ENCODE measurements at regions not wholly inside any gene's neighbourhood (a gene's known extent, or its start where the extent isn't known, plus 50 kb on each side); places are given as distances from the start of the nearest gene placed in this dataset.
A peak's percentile ranks its signal among the peaks of the same experiment; 100 is the strongest.

DNA sequence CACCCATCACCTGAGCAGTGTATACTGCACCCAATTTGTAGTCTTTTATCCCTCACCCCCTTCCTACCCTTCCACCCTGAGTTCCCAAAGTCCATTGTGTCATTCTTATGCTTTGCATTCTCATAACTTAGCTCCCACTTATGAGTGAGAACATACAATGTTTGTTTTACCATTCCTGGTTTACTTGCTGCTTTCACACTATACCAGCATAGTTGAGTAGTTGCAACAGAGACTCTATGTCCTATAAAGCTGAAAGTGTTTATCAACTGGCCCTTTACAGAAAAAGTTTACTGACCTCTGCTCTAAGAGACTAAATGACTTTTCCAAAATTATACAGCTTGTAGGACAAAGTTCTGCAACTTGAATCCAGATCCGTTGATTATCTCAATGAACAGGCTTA, 61.1 kb upstream of the BLTP1 start:
- no peak for ATAC-seq
- Histone ChIP-seq H3K4me3 (no peak overlapping the region), H3K9me3 (no peaks in the 10 kb centered on the region), H3K27ac (no peak overlapping the region), H3K4me1 (peaks cover 0 to 8% (median 0%) of the 10 kb centered on the region in 12 donors), H3K27me3 (peaks cover 0 to 3% (median 0%) of the 10 kb centered on the region in 9 donors), H3K36me3 (no peaks in the 10 kb centered on the region)
- intact Hi-C loops (cut with DNase I), result no loop called here
- 80 to 96% (median 88%) methylated on average over 1 of the region's 1 CpG for WGBS, 4 donors
- no peak for DNase-seq
- TF ChIP-seq, protein P1, sequence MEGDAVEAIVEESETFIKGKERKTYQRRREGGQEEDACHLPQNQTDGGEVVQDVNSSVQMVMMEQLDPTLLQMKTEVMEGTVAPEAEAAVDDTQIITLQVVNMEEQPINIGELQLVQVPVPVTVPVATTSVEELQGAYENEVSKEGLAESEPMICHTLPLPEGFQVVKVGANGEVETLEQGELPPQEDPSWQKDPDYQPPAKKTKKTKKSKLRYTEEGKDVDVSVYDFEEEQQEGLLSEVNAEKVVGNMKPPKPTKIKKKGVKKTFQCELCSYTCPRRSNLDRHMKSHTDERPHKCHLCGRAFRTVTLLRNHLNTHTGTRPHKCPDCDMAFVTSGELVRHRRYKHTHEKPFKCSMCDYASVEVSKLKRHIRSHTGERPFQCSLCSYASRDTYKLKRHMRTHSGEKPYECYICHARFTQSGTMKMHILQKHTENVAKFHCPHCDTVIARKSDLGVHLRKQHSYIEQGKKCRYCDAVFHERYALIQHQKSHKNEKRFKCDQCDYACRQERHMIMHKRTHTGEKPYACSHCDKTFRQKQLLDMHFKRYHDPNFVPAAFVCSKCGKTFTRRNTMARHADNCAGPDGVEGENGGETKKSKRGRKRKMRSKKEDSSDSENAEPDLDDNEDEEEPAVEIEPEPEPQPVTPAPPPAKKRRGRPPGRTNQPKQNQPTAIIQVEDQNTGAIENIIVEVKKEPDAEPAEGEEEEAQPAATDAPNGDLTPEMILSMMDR (IDR thresholded peaks at IDR 0.05), result no peak
- no peak for TF ChIP-seq POLR2A (IDR thresholded peaks at IDR 0.05)

DNA sequence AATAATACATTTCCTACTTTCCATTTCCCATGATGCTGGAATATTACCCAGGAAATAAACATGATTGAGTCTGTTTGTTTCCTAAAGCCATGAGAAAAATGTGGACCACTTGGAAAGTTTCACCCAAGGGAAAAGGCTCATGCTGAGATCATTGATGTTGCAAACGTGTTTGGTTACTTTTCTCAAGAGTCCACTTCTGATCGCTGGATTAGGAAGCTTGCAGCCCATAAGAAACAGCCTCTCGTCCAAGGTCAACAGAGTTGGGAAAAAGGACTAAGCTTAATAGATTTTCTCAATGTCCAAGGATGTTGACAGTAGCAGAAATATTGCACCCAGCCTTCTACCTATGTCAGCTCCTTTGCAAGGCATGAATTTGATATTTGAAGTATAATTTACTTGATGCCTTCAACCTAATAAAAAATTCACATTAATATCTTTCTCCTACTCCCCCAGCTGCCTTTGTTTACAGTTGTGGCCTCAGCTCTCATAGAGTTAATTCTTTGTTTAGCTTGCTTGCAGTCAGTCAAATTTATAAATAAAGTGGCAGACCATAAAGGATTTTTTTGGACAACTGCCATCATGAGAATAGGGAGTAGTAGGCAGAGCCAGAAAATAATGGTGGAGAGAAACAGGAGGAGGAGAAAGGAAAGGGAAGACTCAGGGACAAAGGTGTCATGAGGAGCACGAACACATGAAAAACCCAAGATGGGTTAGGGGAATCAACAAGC, 65.6 kb upstream of the BLTP1 start:
- 38 to 46% (median 42%) methylated on average over 4 of the region's 4 CpGs for WGBS, 4 donors
- peak overlapping the region in 1 of 12 donors; percentile 33 for H3K27ac ChIP-seq
- DNase-seq (peak in 1 of 5 donors; percentile 13), ATAC-seq (peak in 2 of 4 donors; percentile 18 to 20)
- no peaks in the 10 kb centered on the region for H3K27me3 ChIP-seq
- TF ChIP-seq POLR2A (IDR thresholded peaks at IDR 0.05), result no peak
- TF ChIP-seq, protein P1 (IDR thresholded peaks at IDR 0.05), result no peak
- intact Hi-C loops (cut with DNase I), result no loop called here
- H3K9me3 ChIP-seq, result no peaks in the 10 kb centered on the region
- H3K36me3 ChIP-seq, result no peaks in the 10 kb centered on the region
- H3K4me1 ChIP-seq, result peaks cover 0 to 8% (median 0%) of the 10 kb centered on the region in 12 donors
- H3K4me3 ChIP-seq, result no peak overlapping the region

DNA sequence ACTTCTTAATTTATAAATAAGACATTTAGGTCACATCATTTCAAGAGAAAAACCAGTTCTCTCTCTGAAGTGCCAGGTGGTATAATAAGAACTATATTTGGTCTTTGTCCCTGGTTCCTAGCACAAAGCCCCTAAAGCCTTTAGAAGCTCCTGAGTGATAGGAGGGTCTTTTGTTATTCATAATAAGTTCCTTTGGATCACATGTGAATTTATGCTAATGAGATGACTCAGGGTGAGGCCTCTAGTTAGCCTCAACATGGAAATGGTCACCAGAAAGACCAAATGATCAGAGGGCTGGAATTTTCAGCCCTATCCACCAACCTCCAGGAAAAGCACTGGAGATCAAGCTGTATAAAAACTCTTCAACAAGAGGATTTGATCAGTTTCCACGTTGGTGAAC, 68.1 kb upstream of the BLTP1 start:
- peaks cover 0 to 8% (median 0%) of the 10 kb centered on the region in 12 donors for H3K4me1 ChIP-seq
- ATAC-seq, result no peak

DNA sequence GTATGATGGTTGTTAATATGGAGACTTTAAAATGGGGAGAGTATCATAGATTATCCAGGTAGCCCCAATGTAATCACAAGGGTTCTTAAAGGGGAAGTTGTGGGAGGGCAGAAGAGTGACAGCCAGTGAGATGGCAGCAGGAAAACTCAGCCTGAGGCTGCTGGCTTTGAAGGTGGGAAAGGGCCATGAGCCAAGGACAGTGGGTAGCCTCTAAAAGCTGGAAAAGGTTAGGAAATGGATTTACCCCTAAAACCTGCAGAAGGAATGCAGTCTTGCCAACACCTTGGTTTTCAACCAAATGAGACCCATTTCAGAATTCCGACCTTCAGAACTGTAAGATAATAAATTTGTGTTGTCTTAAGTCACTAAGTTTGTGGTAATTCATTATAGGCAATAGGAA, 68.8 kb upstream of the BLTP1 start:
- Histone ChIP-seq H3K4me1 (peaks cover 0 to 8% (median 0%) of the 10 kb centered on the region in 12 donors), H3K27me3 (peaks cover 0 to 2% (median 0%) of the 10 kb centered on the region in 9 donors), H3K4me3 (no peak overlapping the region), H3K36me3 (no peaks in the 10 kb centered on the region), H3K27ac (no peak overlapping the region), H3K9me3 (no peaks in the 10 kb centered on the region)
- DNase-seq (no peak), ATAC-seq (no peak)
- WGBS, 4 donors, result 91 to 100% (median 95%) methylated on average over 1 of the region's 1 CpG
- TF ChIP-seq, protein P1 (IDR thresholded peaks at IDR 0.05), result no peak
- no peak for TF ChIP-seq POLR2A (IDR thresholded peaks at IDR 0.05)
- intact Hi-C loops (cut with DNase I), result no loop called here

More for the DNA sequence above, 68.1 kb upstream of the BLTP1 start:
- no peak overlapping the region for H3K4me3 ChIP-seq
- H3K9me3 ChIP-seq, result no peaks in the 10 kb centered on the region
- H3K36me3 ChIP-seq, result no peaks in the 10 kb centered on the region
- DNase-seq, result no peak
- H3K27me3 ChIP-seq, result no peaks in the 10 kb centered on the region
- intact Hi-C loops (cut with DNase I), result no loop called here
- WGBS, 4 donors, result 26 to 71% (median 48%) methylated on average over 1 of the region's 1 CpG
- H3K27ac ChIP-seq, result no peak overlapping the region
- no peak for TF ChIP-seq POLR2A (IDR thresholded peaks at IDR 0.05)
- TF ChIP-seq, protein P1 (IDR thresholded peaks at IDR 0.05), result no peak

Measured in heart left ventricle (tissue), 16 donors.